HEK293 (cell line): ENCODE measurements at regions not wholly inside any gene's neighbourhood (a gene's known extent, or its start where the extent isn't known, plus 50 kb on each side); places are given as distances from the start of the nearest gene placed in this dataset.

Experiments
- CTCF ChIA-PET: fragments of 350-600 bp; formaldehyde crosslinking; extraction: SDS; loops from one replicate; lab custom pipeline; 2021; ENCODE audit warnings: antibody characterized with exemption; lab: Yijun Ruan, JAX
- POLR2A ChIA-PET: fragments of 300-600 bp; formaldehyde crosslinking; extraction: SDS; loops from one replicate; lab custom pipeline; 2020; ENCODE audit warnings: antibody characterized with exemption, inconsistent platforms; lab: Yijun Ruan, JAX
- H3K27ac ChIP-seq: fragments of 200-500 bp; sonication (Bioruptor generic); 2 replicates; pipeline ENCODE4 v1.5.1; 2014; ENCODE audit warnings: low read depth, low read length, control low read depth, inconsistent platforms; ENCODE audit errors: extremely low read depth
- H3K36me3 ChIP-seq, 2 experiments: fragments of 200-500 bp in 1 of 2; sonication (Bioruptor generic) in 1 of 2; 1 replicate in 1 of 2; 2 replicates in 1 of 2; pipeline ENCODE4 v1.5.1; 2014 to 2017; ENCODE audit warnings: inconsistent platforms in 2 of 2, low read length in 2 of 2; ENCODE audit not compliant: control insufficient read depth in 2 of 2, insufficient read depth in 1 of 2
- H3K4me1 ChIP-seq: fragments of 200-500 bp; sonication (Bioruptor generic); 2 replicates; pipeline ENCODE4 v1.5.1; 2014; ENCODE audit warnings: mild to moderate bottlenecking, low read length, inconsistent platforms; ENCODE audit not compliant: control insufficient read depth, insufficient read depth
- H3K4me3 ChIP-seq: 2 replicates; pipeline ENCODE4 v1.5.1; 2011; ENCODE audit warnings: low read depth, mild to moderate bottlenecking, control low read depth, low read length, moderate library complexity
- H3K9me3 ChIP-seq: fragments of 200-500 bp; sonication (Bioruptor generic); 2 replicates; pipeline ENCODE4 v1.5.1; 2014; ENCODE audit warnings: low read depth, low read length, inconsistent platforms; ENCODE audit not compliant: control insufficient read depth, insufficient read depth
- HOXA7 ChIP-seq: sonication (generic); formaldehyde crosslinking; IDR thresholded peaks from 2 replicates; pipeline ENCODE4 v1.8.1; 2022; ENCODE audit warnings: missing genetic modification reagents, borderline replicate concordance
- KLF1 ChIP-seq: fragments of 450-650 bp; formaldehyde crosslinking; IDR thresholded peaks from 2 replicates; pipeline ENCODE4 v1.5.1; 2016; ENCODE audit warnings: missing biosample characterization, missing genetic modification characterization
- KLF10 ChIP-seq: fragments of 450-650 bp; IDR thresholded peaks from 2 replicates; pipeline ENCODE4 v1.5.1; 2018; ENCODE audit warnings: missing biosample characterization, mild to moderate bottlenecking, missing genetic modification characterization
- SETDB1 ChIP-seq: IDR thresholded peaks from one replicate; pipeline ENCODE4 v1.6.1; 2017; ENCODE audit warnings: mild to moderate bottlenecking, low read length, moderate library complexity, mixed read lengths; ENCODE audit not compliant: insufficient read length
- ZNF16 ChIP-seq: fragments of 450-650 bp; formaldehyde crosslinking; IDR thresholded peaks from 2 replicates; pipeline ENCODE4 v1.5.1; 2016; ENCODE audit warnings: low read depth, missing biosample characterization, missing genetic modification characterization
- ZNF174 ChIP-seq: fragments of 450-650 bp; formaldehyde crosslinking; IDR thresholded peaks from 2 replicates; pipeline ENCODE4 v1.5.0; 2017; ENCODE audit warnings: missing biosample characterization, mild to moderate bottlenecking, missing genetic modification characterization
- ZNF248 ChIP-seq: fragments of 450-650 bp; formaldehyde crosslinking; IDR thresholded peaks from 2 replicates; pipeline ENCODE4 v1.5.1; 2017; ENCODE audit warnings: missing biosample characterization, missing genetic modification characterization
- ZNF350 ChIP-seq: fragments of 450-650 bp; formaldehyde crosslinking; IDR thresholded peaks from 2 replicates; pipeline ENCODE4 v1.5.0; 2017; ENCODE audit warnings: missing biosample characterization, mild to moderate bottlenecking, missing genetic modification characterization
- ZNF366 ChIP-seq: fragments of 450-650 bp; formaldehyde crosslinking; conservative IDR thresholded peaks from 2 replicates; pipeline ENCODE4 v1.5.1; 2016; ENCODE audit warnings: missing biosample characterization, missing genetic modification characterization
- ZNF433 ChIP-seq: fragments of 450-650 bp; formaldehyde crosslinking; IDR thresholded peaks from 2 replicates; pipeline ENCODE4 v1.5.1; 2016; ENCODE audit warnings: missing biosample characterization, missing genetic modification characterization, low read depth
- ZNF514 ChIP-seq: fragments of 450-650 bp; formaldehyde crosslinking; IDR thresholded peaks from 2 replicates; pipeline ENCODE4 v1.5.1; 2016; ENCODE audit warnings: missing biosample characterization, missing genetic modification characterization
- ZNF529 ChIP-seq: fragments of 450-650 bp; formaldehyde crosslinking; IDR thresholded peaks from 2 replicates; pipeline ENCODE4 v1.5.1; 2017; ENCODE audit warnings: missing genetic modification characterization, missing biosample characterization; ENCODE audit not compliant: insufficient replicate concordance
- ZNF664 ChIP-seq: fragments of 450-650 bp; formaldehyde crosslinking; IDR thresholded peaks from 2 replicates; pipeline ENCODE4 v1.5.1; 2016; ENCODE audit warnings: missing biosample characterization, missing genetic modification characterization
- ZNF777 ChIP-seq: fragments of 450-650 bp; formaldehyde crosslinking; IDR thresholded peaks from 2 replicates; pipeline ENCODE4 v1.5.1; 2017; ENCODE audit warnings: missing biosample characterization, missing genetic modification characterization, borderline replicate concordance
- ZNF785 ChIP-seq: fragments of 450-650 bp; formaldehyde crosslinking; IDR thresholded peaks from 2 replicates; pipeline ENCODE4 v1.5.1; 2016; ENCODE audit warnings: missing biosample characterization, missing genetic modification characterization
- TF ChIP-seq, protein P1 (sequence below): fragments of 450-650 bp; formaldehyde crosslinking; IDR thresholded peaks from 2 replicates; pipeline ENCODE4 v1.5.1; 2016; ENCODE audit warnings: missing biosample characterization, missing genetic modification characterization
- TF ChIP-seq, protein P2 (sequence below): fragments of 450-650 bp; formaldehyde crosslinking; IDR thresholded peaks from 2 replicates; pipeline ENCODE4 v1.5.1; 2016; ENCODE audit warnings: missing biosample characterization, missing genetic modification characterization
- TF ChIP-seq, protein P3 (sequence below): fragments of 450-650 bp; formaldehyde crosslinking; conservative IDR thresholded peaks from 2 replicates; pipeline ENCODE4 v1.5.1; 2016; ENCODE audit warnings: low read depth, missing biosample characterization, missing genetic modification characterization

DNA sequence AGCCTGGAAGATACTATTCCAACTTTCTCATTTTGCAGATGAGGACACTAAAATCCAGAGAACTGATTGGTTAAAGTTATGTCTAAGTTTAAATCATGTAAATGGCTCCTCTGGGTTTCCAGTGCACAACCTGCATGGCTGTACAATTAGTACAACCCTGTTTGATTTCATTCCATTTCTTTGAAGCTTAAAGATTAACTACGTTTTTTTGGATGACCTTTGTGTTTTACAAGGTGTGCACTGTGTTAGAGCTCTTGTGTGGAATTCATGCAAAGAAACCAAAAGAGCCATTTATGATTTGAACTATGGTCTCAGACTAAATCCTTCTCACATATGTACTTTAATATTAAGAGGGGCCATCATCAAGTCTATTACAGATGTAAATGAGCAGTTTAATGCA is 149.5 kb downstream of the TMEM168 start (continued):
- no peak for TF ChIP-seq ZNF248 (tag by site-specific recombination)
- no peak for TF ChIP-seq ZNF777 (tag by site-specific recombination)

DNA sequence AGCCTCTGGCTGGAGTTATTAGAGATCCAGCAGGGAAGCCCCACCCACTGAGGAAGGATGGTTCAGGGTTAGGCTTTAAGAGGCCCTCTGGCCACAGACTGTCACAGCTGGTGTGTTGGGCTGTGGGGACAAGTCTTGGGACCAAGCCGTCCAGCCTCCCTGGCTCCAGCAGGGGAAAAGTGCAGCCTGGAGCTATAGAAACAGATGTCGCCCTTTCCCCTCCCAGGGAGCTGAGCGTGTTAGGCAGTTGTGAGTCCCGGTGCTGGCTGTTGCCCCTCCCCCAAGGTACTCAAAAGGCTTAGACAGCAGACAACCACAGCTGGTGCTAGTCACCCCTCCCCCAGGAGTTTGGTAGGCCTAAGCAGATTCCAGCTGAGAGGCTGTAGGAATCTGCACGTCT is 143.4 kb downstream of the TMEM168 start:
- Histone ChIP-seq H3K4me1 (no peaks in the 10 kb centered on the region), H3K4me3 (no peak overlapping the region), H3K36me3 (no peaks in the 10 kb centered on the region), H3K9me3 (no peaks in the 10 kb centered on the region), H3K27ac (no peak overlapping the region)
- no peak for TF ChIP-seq ZNF514 (tag by site-specific recombination)
- no peak for TF ChIP-seq HOXA7
- no peak for TF ChIP-seq ZNF664 (tag by site-specific recombination)
- no peak for TF ChIP-seq ZNF785 (tag by site-specific recombination)
- TF ChIP-seq KLF10: no peak
- TF ChIP-seq, protein P1, sequence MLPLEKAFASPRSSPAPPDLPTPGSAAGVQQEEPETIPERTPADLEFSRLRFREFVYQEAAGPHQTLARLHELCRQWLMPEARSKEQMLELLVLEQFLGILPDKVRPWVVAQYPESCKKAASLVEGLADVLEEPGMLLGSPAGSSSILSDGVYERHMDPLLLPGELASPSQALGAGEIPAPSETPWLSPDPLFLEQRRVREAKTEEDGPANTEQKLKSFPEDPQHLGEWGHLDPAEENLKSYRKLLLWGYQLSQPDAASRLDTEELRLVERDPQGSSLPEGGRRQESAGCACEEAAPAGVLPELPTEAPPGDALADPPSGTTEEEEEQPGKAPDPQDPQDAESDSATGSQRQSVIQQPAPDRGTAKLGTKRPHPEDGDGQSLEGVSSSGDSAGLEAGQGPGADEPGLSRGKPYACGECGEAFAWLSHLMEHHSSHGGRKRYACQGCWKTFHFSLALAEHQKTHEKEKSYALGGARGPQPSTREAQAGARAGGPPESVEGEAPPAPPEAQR (tag by site-specific recombination): no peak
- ChIA-PET CTCF (interaction anchor here (0.5 kb wide), 1 partner anchor 11 kb away, joined by 3 read pairs; no protein-coding TSS in a partner anchor), POLR2A (no interaction called here)

DNA sequence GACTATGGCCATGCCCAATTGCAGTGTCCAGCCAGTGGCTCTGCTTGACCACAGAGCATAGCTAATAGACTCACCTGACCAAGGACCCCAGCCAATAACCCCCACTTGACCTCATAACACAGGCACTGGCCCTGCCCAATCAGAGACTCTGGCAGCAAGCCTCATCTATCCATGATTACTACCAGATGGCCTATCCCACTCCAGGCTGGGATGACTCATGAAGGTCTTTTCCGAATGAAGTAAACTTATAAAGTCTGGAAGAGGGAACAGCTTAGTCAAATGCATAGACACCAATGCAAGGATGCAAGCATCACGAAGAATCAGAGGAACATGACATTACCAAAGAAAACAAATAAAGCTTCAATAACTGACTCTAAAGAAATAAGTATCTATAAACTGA is 141.4 kb downstream of the TMEM168 start:
- Histone ChIP-seq H3K9me3 (no peaks in the 10 kb centered on the region), H3K4me3 (no peak overlapping the region), H3K36me3 (no peaks in the 10 kb centered on the region), H3K4me1 (no peaks in the 10 kb centered on the region), H3K27ac (no peak overlapping the region)
- TF ChIP-seq ZNF350 (tag by site-specific recombination) (no peak), ZNF529 (tag by site-specific recombination) (no peak), ZNF16 (tag by site-specific recombination) (no peak)
- CTCF ChIA-PET: no interaction called here
- POLR2A ChIA-PET: no interaction called here

DNA sequence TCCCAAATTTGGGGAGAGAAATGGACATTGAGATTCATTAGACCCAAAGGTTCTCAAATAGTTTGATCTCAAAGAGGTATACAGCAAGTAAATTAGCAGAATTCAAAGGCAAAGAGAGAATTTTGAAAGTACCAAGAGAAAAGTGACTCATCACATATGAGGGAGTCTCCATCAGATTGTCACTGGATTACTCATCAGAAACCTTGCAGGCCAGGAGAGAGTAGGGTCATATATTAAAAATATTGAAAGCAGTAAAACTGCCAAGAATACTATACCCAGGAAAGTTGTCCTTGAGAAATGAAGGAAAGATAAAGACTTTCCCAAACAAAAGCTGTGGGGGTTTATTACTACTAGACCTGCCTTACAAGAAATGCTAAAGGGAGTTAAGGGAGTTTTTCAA is 140.6 kb downstream of the TMEM168 start:
- no peak overlapping the region for H3K4me3 ChIP-seq
- H3K4me1 ChIP-seq: no peaks in the 10 kb centered on the region
- POLR2A ChIA-PET: no interaction called here
- H3K27ac ChIP-seq: no peak overlapping the region
- no peaks in the 10 kb centered on the region for H3K36me3 ChIP-seq
- CTCF ChIA-PET: interaction anchor here (0.6 kb wide), 1 partner anchor 897 kb away, joined by 5 read pairs; no protein-coding TSS in a partner anchor
- TF ChIP-seq KLF1 (tag by site-specific recombination) (no peak), SETDB1 (peak; percentile 65), ZNF433 (tag by site-specific recombination) (no peak), ZNF174 (no peak), ZNF366 (tag by site-specific recombination) (no peak)
- TF ChIP-seq, protein P2, sequence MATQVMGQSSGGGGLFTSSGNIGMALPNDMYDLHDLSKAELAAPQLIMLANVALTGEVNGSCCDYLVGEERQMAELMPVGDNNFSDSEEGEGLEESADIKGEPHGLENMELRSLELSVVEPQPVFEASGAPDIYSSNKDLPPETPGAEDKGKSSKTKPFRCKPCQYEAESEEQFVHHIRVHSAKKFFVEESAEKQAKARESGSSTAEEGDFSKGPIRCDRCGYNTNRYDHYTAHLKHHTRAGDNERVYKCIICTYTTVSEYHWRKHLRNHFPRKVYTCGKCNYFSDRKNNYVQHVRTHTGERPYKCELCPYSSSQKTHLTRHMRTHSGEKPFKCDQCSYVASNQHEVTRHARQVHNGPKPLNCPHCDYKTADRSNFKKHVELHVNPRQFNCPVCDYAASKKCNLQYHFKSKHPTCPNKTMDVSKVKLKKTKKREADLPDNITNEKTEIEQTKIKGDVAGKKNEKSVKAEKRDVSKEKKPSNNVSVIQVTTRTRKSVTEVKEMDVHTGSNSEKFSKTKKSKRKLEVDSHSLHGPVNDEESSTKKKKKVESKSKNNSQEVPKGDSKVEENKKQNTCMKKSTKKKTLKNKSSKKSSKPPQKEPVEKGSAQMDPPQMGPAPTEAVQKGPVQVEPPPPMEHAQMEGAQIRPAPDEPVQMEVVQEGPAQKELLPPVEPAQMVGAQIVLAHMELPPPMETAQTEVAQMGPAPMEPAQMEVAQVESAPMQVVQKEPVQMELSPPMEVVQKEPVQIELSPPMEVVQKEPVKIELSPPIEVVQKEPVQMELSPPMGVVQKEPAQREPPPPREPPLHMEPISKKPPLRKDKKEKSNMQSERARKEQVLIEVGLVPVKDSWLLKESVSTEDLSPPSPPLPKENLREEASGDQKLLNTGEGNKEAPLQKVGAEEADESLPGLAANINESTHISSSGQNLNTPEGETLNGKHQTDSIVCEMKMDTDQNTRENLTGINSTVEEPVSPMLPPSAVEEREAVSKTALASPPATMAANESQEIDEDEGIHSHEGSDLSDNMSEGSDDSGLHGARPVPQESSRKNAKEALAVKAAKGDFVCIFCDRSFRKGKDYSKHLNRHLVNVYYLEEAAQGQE (tag by site-specific recombination): no peak
- TF ChIP-seq, protein P3, sequence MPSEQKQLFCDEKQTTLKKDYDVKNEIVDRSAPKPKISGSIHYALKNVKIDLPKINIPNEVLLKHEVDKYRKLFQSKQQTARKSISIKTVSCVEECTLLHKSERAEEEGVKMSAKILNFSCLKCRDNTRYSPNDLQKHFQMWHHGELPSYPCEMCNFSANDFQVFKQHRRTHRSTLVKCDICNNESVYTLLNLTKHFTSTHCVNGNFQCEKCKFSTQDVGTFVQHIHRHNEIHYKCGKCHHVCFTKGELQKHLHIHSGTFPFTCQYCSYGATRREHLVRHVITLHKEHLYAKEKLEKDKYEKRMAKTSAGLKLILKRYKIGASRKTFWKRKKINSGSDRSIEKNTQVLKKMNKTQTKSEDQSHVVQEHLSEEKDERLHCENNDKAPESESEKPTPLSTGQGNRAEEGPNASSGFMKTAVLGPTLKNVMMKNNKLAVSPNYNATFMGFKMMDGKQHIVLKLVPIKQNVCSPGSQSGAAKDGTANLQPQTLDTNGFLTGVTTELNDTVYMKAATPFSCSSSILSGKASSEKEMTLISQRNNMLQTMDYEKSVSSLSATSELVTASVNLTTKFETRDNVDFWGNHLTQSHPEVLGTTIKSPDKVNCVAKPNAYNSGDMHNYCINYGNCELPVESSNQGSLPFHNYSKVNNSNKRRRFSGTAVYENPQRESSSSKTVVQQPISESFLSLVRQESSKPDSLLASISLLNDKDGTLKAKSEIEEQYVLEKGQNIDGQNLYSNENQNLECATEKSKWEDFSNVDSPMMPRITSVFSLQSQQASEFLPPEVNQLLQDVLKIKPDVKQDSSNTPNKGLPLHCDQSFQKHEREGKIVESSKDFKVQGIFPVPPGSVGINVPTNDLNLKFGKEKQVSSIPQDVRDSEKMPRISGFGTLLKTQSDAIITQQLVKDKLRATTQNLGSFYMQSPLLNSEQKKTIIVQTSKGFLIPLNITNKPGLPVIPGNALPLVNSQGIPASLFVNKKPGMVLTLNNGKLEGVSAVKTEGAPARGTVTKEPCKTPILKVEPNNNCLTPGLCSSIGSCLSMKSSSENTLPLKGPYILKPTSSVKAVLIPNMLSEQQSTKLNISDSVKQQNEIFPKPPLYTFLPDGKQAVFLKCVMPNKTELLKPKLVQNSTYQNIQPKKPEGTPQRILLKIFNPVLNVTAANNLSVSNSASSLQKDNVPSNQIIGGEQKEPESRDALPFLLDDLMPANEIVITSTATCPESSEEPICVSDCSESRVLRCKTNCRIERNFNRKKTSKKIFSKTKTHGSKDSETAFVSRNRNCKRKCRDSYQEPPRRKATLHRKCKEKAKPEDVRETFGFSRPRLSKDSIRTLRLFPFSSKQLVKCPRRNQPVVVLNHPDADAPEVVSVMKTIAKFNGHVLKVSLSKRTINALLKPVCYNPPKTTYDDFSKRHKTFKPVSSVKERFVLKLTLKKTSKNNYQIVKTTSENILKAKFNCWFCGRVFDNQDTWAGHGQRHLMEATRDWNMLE (tag by site-specific recombination): no peak
- no peaks in the 10 kb centered on the region for H3K9me3 ChIP-seq
